HG03095 (cell line): ENCODE measurements at regions not wholly inside any gene's neighbourhood (a gene's known extent, or its start where the extent isn't known, plus 50 kb on each side); places are given as distances from the start of the nearest gene placed in this dataset.

Source experiments
- ATAC-seq: cut with Tn5 transposase; IDR thresholded peaks from one replicate; pipeline ENCODE4 v1.9.1; 2021; ENCODE audit warnings: moderate library complexity; ENCODE audit not compliant: unreplicated experiment

DNA sequence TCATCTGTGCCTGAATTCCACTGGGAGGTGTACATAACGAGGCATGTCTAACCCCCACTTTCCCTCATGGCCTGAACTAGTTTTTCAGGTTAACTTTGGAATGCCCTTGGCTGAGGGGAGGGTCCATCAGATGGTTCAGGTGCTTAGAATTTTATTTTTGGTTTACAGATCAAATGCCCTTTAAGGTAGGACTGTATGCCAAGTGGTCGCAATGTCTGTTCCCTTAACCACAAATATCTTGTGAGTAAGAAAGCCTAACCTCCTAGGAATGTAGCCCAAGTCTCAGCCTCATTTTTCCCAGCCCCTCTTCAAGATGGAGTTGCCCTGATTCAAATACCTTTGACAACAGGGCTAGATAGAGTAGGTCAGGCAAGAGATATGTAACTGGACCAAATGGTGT, 78.4 kb downstream of the RNASET2 start:
- no peak for ATAC-seq

DNA sequence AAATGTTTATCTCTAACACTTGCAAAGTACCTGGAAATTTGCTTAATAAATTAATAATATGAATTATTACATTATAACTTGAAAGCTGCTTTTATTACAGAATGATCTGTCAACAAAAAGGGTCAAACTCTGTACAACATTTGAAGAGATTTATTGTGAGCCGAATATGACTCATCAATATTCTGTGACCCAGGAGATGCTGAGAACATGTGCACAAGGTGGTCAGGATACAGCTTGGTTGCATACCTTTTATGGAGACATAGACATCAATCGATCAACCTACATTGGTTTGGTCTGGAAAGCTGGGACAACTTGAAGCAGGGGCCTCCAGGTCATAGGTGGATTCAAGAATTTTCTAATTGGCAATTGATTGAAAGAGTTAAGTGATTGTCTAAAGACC, 79.0 kb downstream of the RNASET2 start:
- ATAC-seq: no peak

DNA sequence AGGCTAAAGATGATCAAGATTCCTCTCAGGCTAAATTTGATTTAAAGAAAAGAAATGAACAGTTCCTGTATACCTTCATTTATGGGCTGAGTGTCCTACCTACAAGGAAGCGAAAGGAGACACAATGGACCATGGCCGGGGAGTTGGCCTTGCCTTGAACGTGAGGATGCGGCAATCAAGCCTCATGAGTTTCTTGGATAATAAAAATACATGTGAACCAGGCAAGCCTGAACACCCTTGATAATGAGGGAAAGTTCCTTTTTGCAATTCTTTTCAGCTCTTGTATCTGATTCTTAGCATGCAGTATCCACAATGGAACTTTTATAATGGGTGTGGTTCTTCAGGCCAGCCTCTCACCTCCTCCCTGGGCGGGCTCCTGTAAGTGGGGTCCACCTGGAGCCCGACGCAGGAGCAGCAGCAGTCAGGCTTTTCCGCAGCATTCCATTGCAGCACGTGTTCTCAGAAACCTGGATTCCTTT, 83.8 kb downstream of the RNASET2 start:
- no peak for ATAC-seq

DNA sequence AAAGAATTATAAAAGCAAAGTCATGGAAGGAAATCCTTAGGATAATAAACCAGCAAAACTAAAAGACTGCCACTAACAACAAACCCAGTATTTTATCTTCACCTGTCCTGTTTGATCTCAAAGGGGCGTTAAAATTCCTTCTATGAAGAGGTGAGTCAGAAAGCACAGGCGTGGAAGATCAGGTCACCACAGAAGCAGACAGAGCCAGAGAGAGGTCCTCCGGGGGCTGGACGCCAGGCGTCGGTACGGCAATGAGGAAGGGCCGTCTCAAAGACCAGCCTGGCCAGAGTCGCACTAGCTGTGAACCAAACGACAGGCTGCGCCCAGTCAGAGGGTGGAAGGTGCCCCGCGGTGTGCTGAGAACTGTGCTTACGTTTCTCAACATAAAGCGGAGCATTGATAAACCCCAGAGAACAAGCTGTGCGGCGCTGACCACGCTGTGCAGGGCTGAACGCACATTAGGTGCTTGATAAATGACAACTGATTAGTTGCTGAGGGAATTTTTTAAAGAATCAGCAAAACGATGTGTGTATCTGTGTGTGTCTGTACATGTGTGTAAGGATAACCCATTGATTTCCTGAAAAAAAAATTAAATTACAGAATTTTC, 85.6 kb downstream of the RNASET2 start:
- no peak for ATAC-seq

DNA sequence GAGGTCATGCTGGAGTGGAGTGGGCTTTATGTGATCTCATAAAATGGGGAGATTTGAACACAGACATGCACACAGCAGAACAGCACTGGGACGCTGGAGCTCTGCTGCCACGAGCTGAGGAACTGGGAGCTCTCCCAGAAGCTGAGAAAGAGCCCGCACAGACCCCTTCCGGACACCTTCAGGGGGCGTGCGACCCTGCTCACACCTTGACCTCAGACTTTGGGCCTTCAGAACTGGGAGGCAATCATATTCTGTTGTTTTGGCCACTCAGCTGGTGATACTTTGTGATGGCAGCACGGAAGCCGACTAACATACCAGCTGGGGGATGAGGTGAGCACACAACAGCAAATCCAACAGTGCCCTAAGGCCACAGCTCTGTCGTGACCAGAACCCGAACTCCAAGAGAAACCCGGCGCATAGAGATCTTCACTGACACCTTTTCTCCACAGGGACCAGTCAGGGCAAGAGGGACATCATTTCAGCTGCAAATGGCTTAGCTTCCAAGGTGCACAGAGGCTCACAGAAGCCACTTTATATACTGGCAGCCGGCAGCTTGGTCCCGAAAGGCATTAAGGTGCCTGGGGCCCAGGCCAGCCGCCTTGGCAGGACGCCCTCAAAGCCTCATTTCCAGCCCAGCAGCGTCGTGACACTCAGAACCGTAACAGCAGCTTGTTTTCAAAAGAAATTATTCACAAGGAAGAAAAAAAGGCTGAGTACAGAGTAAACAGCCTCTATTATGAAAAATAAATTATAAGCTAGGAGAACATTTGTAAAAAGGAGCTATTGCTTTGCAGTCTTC, 89.3 kb downstream of the RNASET2 start:
- no peak for ATAC-seq

DNA sequence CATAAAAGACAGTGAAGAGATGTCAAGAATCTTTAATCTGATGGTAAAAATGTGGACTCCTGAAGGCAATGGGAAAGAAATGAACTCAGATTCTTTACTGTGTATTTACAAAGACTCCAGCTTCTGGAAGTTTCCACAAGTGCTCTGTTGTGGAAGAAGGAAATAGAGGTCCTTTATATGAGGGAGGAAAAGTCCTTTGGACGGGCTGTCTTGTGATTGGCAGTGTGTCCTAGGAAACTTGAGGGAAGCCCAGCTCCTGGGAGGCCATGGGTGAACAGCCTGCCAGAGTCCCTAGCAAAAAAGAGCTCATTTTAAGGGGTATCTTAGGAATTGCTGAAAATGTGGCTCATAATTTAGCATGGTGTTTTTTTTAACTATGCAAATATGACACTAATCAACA, 92.0 kb downstream of the RNASET2 start:
- no peak for ATAC-seq

DNA sequence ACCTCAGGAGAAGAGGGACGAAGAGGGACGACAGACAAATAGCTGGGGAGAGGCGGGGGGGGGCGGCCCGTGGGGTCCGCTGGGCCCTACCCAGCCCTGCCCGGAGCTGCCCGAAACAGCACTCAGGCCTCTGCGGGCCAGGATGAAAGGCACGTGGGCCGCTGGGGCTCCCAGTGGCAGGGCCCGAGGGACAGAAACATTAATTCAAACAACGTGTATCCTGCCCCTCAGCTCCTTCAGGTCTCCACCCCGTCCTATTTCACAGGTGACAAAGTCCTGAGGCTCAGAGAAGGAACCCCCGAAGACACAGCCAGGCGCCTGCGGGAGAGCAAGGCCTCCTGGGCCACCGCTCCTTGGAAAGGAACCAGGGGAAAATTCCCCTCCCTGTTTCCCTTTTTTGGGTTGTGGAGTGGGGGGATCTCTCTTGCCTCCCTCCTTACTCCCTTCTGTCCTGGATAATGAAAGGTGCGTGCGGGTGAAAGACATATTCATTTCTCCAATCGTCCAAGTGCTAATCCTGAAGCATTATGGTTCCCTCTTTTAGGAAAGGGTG, 93.3 kb downstream of the RNASET2 start:
- no peak for ATAC-seq

DNA sequence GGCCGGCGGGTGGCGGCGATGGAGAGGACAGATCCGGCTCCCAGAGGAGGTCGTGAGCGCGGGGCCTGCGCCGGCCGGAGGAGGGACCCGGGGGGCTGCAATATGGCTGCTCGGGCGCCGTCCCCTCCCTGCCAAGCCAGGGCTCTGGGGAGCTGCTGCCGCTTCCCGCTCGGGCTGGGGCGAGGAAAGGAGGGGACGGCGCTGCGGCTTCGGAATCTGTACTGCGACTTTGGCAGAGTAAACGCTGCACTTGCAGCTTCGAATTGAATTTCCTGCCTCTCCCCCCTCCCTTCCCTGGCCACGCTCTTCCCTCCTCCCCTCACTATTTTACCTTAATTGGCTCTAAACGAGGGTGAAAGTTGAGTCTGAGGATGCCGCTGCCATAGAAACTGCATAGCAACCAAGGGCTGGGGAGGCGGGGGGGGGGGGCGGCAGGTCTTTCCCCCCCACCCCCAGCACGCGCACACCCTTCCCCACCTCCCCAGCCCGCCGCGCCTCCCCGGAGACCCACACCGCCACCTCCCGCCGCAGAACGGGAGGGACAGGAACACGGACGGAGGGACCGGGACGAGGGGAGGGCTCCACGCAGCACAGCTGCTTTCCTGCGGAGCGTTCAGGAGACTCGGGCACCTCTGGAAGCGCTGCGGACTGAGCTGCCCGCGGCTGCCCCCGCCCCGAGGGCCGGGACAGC, 93.9 kb downstream of the RNASET2 start:
- no peak for ATAC-seq

DNA sequence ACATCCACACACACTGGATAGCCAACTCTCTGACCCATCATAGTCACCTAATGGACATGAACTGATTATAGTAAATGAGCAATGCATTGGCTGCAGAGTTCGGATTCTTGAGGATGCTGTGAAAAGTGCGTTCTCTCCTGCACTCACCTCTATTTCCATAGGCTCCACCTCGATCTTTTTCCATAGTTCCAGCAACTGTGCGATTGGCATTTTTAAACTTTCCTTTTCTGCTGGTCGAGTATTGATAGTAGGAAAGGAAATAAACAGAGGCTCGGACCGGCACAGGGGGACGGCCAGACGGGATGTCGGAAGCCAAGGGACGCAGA, 94.4 kb downstream of the RNASET2 start:
- no peak for ATAC-seq

DNA sequence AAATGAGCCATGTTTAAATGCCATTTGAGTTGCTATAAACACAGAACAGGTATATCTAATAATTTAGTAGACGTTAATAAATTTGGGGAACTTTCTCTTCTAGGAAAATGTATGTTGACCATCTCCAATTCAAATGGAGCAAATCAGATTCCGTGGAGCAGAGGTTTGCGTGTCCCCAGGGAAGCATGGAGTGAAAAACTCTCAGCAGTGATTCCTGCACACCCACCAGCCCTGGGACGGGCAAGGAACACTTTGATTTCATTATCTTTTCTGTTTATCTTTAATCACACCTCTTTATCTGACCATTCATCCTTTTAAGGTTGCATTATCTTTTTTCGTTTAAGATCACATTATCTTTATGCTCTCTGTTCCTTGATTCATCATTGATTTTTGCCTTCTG, 95.0 kb downstream of the RNASET2 start:
- ATAC-seq: no peak

DNA sequence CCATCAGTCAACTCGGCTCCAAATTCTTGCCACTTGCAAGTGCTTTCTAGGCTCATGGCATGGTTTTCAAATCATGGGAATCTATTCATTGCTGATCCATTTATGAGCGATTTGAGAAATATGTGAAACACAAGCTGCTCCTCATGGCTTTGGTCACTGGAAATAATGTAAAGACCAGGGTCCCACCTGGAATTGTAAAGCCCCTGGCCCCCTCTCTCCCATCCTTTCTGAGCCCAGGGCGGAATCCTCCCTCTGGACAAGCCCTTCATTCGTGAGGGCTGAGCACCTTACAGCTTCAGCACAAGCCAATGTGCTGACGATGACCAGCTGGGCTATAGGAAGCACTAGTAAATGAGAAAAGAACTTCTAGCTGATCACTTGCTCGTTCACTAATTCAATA, 96.0 kb downstream of the RNASET2 start:
- no peak for ATAC-seq

DNA sequence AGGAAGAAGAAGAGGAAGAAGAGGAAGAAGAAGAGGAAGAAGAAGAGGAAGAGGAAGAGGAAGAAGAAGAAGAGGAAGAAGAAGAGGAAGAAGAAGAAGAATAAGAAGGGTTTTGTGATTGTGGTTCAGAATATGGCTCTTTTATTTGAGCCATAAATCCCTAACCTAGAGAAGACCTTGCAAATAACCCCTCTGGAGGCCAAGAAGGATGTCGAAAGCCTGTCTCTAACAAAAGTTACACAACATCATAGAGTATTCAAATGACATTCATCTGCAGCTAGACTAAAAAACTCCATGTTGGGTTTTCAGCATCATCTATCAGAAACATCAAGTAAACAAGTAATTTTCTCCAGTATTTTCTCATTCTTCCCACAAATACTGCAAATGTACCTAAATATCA, 100.9 kb downstream of the RNASET2 start:
- no peak for ATAC-seq

DNA sequence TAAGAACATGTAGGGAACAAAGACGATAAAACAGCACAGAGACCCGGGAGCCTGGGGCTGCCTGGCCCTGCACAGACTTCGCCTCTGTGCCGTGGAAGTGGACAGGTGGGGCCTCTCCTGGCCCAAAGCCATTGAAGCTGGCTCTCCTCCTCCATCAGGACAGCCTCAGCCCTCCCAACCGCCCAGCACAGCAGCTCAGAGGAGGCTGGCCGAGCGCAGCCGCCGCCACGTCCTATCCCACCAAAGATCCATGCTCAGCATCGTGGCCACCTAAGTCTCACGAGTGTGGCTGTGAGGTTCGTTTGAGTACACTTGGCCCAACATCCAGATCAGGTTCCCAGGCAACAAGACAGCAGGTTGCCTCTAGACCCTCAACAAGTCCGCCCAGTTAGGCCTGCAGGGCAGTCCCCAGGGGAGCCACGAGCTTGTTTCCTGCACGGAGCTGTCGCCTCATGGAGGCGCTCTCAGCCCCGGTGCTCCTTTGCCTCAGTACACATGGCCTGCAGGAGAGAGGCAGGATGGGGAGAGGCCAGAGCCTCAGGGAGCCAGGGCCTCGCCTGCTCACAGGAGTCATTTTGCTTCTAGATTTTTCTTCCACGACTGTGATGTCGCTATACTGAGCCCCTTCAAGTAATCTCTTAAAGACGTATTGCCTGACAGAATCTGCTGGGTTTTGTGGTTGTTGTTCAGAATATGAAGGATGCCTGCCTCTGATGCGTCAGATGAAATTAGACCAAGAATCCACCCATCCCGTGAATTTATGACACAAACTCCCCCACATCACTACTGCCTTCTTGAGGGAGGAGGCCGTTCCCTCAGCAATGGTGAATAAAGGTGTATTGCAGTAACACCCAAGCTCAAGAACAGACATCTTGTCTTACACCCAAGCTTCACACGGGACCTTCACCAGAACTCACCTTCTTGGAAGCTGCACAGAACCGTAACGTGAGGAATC, 102.7 kb downstream of the RNASET2 start:
- ATAC-seq: no peak

DNA sequence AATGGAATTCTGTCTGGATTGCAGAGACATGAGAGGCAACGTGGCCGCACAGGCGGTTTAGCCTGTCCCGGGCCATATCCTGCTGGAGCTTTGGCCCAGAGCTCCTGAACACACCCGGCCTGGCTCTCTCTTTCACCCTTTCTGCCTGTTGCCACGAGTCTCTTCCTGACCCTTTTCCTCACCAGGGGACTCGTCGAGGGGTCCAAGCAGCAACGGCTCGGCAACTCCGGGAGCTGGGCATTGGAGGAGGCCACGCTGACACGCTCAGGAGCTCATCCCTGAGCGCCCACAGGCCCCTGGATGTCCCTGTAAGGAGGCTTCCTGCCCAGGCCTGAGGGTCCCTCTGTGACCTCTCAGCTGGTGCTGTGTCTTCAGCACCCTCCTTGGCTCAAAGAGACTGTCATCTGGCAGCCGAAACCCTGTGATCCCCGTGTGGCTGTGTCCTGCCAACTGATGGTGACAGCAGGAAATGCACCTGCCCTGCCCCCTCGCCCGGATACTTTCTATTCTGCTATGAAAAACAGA, 103.8 kb downstream of the RNASET2 start:
- ATAC-seq: peak; percentile 60

DNA sequence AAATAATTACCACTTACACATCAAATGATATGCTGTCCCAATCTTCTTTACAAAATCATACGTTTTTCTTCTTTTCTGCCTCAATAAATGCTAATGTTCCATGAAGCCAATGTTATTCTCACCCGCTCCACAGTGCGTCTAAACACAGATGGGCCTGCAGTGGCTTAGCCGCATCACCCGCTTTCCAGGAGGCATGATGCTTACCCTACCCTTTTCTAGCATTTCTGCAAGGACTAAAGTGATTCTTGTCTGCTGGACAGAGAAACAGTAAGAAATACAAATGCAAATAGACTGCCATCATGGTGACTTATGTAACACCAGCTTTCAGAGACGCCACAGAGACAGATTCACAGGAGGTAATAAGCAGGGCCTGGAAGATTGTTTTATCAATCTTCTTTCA, 104.4 kb downstream of the RNASET2 start:
- ATAC-seq: no peak

DNA sequence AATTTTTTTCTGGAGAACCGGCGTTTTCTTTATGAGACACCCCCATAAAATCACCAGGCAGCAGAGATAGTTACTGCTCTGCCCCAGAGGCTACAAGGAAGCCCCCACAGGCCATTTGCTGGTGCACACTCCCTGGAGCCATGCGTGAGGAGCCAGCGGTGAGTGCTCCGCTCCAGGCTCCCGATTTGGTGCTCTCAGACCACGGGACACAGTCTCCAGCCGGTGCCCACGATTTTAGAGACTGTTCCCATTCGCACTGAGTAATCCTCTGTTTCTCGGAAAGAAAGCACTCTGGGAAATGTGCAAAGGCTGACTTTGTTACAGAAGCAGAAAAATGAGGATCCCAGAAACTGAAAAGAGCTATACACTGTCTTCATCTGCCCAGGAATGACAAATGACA, 104.9 kb downstream of the RNASET2 start:
- ATAC-seq: no peak

DNA sequence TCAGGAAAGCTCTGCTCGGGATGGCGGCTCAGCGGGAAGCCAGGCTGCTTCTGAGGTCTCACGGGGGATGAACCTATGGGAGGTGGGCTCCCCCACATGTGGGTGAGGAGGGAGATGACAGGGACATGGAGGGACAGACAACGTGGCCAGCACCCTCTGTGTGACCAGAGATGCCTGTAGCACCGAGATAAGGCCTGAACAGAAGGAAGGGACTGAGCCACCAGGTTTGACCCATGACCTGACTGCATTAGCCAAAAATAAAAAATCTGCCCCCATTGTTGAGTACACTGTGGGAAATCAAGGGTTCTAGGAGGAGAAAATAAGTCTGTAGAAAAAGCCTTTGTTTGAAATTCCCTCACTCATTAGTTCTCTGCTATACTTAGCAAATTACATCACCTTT, 105.7 kb downstream of the RNASET2 start:
- no peak for ATAC-seq

DNA sequence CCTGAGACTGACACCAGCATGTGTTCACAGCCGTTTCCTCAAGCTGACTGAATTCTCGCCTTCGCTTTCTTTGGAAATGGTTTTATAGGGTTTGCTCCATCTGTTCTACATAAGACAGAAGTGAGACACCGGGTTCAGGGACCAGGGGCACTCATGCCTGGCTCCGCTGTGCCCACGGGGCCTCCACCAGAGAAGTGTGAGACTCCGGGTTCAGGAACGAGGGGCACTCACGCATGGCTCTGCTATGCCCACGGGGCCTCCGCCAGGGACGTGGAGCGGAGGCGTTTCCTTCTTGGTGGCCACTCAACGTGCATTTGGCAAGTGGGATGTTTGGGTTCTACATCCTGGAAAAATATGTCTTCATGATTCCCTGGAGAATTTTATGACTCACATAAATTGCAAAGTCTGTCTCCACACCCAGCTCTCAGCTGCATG, 106.6 kb downstream of the RNASET2 start:
- ATAC-seq: no peak

DNA sequence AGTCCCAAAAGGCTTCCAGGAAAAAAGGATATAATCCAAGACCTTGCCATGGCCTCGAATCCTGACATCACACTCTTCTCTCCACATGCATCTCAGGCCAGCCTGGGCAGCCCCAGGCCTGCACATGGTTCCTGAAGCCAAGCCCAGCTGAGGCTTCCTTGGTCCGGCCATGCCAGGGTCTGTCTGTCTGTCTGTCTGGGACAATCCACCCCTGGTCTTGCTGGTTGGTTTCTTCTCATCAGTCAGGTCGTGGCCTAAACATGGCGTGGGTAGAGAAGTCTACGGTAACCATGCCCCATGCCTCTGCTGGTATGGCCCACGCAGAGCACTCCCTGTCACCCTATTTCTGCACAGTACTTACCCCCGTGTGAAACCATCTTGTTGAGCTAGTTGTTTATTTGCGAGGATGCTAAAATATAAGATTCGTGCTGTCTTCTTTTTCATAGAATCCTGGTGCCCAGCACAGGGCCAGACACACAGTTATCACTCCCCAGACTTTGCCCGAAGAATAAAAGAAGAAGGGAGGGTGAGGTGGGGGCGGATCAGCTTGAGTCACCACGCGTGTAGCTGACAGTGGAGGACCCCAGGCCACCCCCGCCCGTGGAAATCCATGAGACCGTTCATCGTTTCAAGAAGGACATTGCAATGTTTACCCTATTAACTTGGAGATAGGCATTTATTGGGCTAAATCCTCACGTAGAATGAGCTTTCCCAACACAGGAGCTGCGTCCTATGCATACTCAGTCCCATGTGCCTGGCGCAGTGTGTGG, 107.2 kb downstream of the RNASET2 start:
- ATAC-seq: no peak
